GM12891 (cell line): ENCODE measurements at regions not wholly inside any gene's neighbourhood (a gene's known extent, or its start where the extent isn't known, plus 50 kb on each side); places are given as distances from the start of the nearest gene placed in this dataset.

ENCODE experiments used
- POLR2A ChIP-seq: IDR thresholded peaks from 2 replicates; pipeline ENCODE4 v1.6.1; 2011; ENCODE audit warnings: low read depth, low read length, control low read depth
- POLR2AphosphoS5 ChIP-seq: IDR thresholded peaks from 2 replicates; pipeline ENCODE4 v1.6.1; 2011; ENCODE audit warnings: low read depth, low read length, control low read depth
- TAF1 ChIP-seq: IDR thresholded peaks from 2 replicates; pipeline ENCODE4 v1.6.1; 2011; ENCODE audit warnings: low read depth, low read length, control low read depth

DNA sequence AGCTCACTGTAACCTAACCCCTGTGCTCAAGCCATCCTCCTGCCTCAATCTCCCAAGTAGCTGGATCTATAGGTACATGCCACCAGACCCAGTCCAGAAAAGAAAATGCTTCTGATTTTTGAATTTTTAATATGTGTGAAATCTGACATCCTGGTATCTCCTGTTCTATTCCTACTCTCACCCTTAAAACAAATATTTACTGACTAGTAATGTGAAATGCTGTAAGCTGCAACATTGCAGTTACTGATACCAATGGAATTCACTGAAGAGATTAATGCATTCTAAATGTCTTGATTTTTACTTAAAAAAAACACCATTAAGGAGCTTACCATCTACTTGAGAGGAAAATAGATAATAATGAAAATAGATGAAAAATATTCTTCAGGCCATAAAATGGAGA is 162.7 kb upstream of the TSLP start:
- no peak for TF ChIP-seq POLR2AphosphoS5
- no peak for TF ChIP-seq POLR2A
- TF ChIP-seq TAF1, result no peak
